ENCODE measurements at regions not wholly inside any gene's neighbourhood (a gene's known extent, or its start where the extent isn't known, plus 50 kb on each side); places are given as distances from the start of the nearest gene placed in this dataset.

GRCh38 chr12:66976526-66976925, 292.6 kb upstream of the CAND1 start:
- DNase-seq: no peak

DNA sequence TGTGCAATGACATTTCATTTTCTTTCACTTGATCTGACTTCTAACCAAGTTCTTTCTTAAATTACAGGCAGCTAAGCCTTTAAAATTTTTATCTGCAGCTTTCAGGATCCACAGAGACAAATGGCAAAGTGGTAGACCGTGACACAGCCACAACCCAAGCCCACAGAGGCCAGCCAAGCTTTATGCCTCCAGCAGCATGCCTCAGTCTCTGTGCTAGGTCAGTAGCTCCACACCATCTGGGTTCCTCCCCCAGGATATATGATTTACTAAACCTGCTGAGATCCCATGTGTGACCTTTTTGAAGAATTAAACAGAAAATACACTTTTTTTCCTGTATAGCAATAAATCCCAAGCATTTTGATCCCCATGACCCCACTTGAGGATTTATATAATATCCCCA, 290.4 kb upstream of the CAND1 start:
- no peak for DNase-seq

DNA sequence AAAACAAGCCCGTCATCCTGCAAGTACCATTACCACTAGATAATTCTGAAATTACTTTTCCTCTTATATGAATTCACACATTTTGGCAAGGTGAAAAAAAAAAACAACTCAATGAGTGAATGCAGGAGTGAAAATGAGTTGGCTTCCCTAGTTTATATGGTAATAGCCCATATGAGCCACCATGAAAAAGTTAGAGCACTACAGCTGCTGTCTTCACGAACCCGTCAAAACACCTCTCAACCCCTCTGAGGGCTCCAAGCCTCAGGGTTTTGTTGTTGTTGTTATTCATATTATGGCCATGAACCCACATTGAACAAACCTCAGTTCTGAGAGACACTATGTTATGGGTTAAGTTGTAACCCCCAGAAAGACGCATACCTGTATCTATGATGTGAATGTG, 289.9 kb upstream of the CAND1 start:
- DNase-seq: no peak

GRCh38 chr12:66984077-66984476, 285.1 kb upstream of the CAND1 start:
- DNase-seq: no peak

GRCh38 chr12:66984962-66985361, 284.2 kb upstream of the CAND1 start:
- DNase-seq: no peak

DNA sequence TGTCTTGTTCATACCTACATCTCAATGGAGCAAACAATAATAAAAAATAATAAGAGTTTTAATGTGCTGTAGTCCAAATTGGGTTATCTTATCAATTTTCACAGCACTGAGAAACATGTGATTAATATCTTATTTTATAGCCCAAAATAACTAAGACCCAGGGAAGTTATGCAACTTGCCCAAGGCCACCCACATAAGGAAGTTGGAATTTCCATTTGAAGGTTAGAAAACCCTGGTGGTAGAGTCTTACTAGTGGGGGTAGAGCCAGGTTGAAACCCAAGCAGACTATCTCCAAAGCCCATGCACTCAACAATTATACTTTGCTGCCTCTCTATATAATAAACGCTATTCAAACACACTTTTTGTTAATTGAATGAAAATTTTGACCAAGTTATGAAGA, 270.0 kb upstream of the CAND1 start:
- no peak for DNase-seq

- DNase-seq: no peak
Observed at GRCh38 chr12:67001251-67001650, 267.9 kb upstream of the CAND1 start.

GRCh38 chr12:67002720-67003119, 266.4 kb upstream of the CAND1 start:
- DNase-seq: peak; percentile 13

DNA sequence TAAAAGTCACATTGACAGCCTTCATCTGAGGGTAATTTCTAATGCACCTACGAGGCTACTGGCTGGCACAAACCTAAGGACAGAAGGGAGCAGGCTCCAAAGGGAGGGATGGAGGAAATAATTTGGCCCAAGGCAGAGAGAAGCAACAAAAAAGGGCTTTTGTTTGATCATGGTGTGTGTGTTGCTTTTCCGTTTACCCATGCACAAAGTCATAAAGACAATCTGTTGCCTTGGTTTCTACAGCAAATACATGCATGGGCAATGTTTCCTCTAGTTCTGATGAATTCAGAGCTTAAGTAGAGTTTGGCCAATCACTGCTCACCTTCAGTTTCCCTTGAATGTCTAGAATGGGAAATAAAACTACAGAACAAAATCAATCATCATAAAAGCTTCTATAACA, 262.5 kb upstream of the CAND1 start:
- DNase-seq: no peak

- no peak for DNase-seq
Observed at GRCh38 chr12:67014642-67015041, 254.5 kb upstream of the CAND1 start.

DNA sequence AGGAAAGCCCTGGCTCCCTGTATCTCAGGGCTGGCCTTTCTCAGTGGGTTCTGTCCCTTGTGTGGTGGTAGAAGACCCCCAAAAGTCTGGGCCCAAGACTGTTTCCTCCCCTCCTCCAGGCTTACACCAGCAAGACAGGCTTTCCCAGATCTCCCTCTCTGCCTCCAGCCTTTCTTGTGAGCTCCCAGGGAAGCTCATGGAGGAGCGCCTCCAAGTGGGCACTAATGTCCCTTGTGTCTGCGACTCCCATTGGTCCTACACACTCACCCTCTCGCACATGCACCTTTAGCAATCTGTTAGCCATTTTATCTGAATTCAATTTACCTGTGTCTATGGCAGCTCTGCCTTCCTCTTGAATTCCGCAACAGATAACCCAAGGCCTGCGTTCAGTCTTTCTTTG, 251.1 kb upstream of the CAND1 start:
- DNase-seq: no peak

- peak; percentile 34 for DNase-seq
Observed at GRCh38 chr12:67019070-67019469, 250.1 kb upstream of the CAND1 start.

GRCh38 chr12:67025543-67026114, 243.5 kb upstream of the CAND1 start:
- peak; percentile 37 for DNase-seq

GRCh38 chr12:67026487-67027246, 242.5 kb upstream of the CAND1 start:
- no peak for DNase-seq

- no peak for DNase-seq
Observed at GRCh38 chr12:67028529-67028928, 240.6 kb upstream of the CAND1 start.

DNA sequence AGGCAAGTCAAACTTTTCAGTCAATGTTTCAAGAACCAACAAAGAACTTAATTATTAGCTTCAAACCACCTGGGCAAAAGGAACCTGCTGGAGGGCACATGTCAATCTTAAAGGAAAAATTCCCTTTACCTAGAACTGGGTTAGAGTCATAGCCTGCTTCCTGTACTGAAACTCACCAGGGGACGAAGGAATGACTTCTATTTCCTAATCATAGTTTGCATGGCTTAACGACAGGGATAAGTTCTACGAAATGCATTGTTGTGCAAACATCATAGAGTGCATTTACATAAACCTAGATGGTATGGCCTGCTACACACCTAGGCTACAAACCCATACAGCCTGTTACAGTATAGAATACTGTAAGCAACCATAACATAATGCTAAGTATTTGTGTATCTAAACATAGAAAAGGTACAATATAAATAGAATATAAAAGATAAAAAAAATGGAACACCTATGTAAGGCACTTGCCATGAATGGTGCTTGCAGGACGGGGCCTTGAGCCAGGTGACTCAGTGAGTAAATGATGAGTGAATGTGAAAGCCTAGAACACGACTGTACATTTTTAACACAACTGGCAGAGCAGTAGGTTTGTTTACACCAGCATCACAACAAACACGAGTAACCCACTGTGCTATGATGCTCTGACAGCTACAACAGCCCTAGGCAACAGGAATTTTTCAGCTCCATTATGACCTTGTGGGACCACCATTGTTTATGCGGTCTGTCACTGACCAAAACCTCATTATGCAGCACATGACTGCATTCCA, 234.9 kb upstream of the CAND1 start:
- DNase-seq: no peak

- DNase-seq: no peak
Observed at GRCh38 chr12:67035121-67035520, 234.0 kb upstream of the CAND1 start.

DNA sequence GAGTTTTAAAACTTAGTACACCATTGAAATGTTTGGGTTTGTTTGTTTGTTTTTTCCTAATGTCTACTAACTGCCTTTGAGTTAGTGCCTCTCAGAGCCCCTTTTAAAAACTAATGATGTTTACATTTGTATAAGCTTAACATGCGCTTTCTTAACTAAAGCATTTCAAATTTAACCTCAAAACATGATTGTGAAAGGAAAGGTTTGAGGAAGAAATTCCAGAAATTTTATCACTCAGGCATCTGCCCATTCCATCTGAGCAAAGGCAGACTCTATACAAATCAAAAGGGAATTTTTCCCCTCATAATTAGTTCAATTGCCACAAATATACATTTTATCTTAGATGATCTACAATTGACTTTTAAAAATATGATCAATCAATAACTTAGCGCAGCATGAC, 230.7 kb upstream of the CAND1 start:
- no peak for DNase-seq

GRCh38 chr12:67039995-67040860, 228.9 kb upstream of the CAND1 start:
- DNase-seq: peak; percentile 37

GRCh38 chr12:67040861-67041137, 228.4 kb upstream of the CAND1 start:
- no peak for DNase-seq

DNA sequence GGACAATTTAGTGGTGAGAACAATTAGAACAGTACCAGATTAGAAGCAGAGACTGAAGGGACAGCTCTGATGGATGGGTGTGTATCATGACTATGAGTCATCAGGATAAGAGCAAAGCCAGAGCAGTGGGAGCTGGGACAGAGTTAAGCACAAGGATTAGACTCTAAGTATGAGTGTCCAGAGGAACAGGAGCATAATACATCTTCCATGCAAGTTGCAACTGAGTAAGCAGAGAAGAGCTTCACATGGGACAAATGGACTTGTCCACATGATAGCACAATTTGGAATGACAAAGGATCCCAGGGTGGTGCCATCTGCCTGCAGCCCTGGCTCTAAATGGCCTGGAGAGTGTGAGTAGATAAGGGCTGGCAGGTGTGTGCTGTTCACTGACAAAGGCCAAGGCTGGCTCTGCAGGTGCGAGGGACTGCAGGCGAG, 226.4 kb upstream of the CAND1 start:
- DNase-seq: peak; percentile 29

DNA sequence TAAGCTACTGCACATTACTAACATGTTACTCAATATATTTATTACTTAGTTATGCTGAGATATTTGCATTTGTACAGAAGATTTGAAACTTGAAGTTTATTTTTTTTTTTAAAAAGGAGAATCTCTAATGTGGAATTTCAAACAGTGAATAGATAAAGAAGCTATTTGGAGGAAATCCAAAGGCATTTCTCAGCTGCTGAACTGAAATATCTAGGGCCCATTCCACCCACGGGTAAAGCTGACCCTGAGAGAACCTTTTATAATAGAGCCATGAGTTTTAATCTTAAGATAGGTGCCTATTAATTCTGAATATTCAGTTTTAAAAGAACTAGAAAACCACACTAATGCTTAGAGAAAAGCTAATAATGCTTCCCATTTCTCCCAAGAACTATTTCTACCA, 225.4 kb upstream of the CAND1 start:
- no peak for DNase-seq

DNA sequence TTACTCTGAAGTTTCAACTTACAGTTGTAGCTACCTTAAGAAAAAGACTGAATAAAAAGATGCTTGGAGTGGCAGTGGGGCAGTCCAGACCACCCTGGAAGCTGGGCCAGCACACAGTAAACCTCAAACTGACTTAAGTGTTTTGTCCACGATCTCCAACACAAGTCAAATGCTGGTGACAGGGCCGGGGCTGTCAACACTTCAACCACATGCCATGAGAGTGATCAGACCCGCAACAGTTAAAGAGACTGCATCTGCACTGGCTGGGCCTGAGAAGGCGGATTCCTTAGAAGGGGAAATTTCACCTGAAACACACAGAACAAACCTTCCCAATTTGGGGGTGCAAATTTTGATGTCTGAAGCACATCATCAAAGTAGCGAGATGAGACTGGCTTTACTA, 223.5 kb upstream of the CAND1 start:
- DNase-seq: no peak

All from NCI-H2171 treated with DMSO at 0.1 percent for 48 hours (cell line).